ENCODE measurements at regions not wholly inside any gene's neighbourhood (a gene's known extent, or its start where the extent isn't known, plus 50 kb on each side); places are given as distances from the start of the nearest gene placed in this dataset.

- Histone ChIP-seq H3K27me3 (ENCODE audit: control insufficient read depth in 2 of 2, insufficient read depth in 2 of 2, low read length in 2 of 2) (no peaks in the 10 kb centered on the region), H3K27ac (ENCODE audit: low read depth in 1 of 2, low read length in 2 of 2) (no peak overlapping the region), H3K9ac (ENCODE audit: insufficient read depth, low read length, poor library complexity, severe bottlenecking) (no peak overlapping the region), H3K36me3 (replicated peaks in 1 of 2; ENCODE audit: control insufficient read depth in 1 of 2, insufficient read depth in 2 of 2, low read length in 2 of 2) (no peaks in the 10 kb centered on the region), H3K4me1 (ENCODE audit: control insufficient read depth in 1 of 2, insufficient read depth in 2 of 2, low read length in 2 of 2) (no peaks in the 10 kb centered on the region), H3K9me3 (replicated peaks in 1 of 2; ENCODE audit: control insufficient read depth in 1 of 2, insufficient read depth in 1 of 2, low read length in 2 of 2) (no peaks in the 10 kb centered on the region), H2AFZ (ENCODE audit: insufficient read depth, low read depth, low read length, poor library complexity, severe bottlenecking) (no peak overlapping the region), H4K20me1 (ENCODE audit: insufficient read depth, low read length) (no peaks in the 10 kb centered on the region), H3K79me2 (ENCODE audit: insufficient read depth, low read length) (no peaks in the 10 kb centered on the region), H3K4me3 (replicated peaks in 1 of 3; ENCODE audit: low read depth in 2 of 3, low read length in 3 of 3) (no peak overlapping the region), H3K4me2 (replicated peaks; ENCODE audit: extremely low read depth, low read length, poor library complexity, severe bottlenecking) (no peak overlapping the region)
- Mint-ChIP-seq H3K27ac (no peak overlapping the region), H3K36me3 (no peaks in the 10 kb centered on the region), H3K27me3 (ENCODE audit: low read depth in 3 of 3) (no peaks in the 10 kb centered on the region), H3K4me3 (no peak overlapping the region), H3K9me3 (peaks cover 0 to 3% (median 0%) of the 10 kb centered on the region in 7 donors), H3K4me1 (no peaks in the 10 kb centered on the region)
- DNase-seq: no peak
- intact Hi-C loops (cut with micrococcal nuclease): no loop called here
- no CpG with 5 or more reads among the region's 1 CpG for WGBS (ENCODE audit: insufficient coverage)
- TF ChIP-seq CTCF (IDR thresholded peaks at IDR 0.05): no peak
Observed at GRCh38 chr7:86504229-86504628, 139.5 kb upstream of the GRM3 start.

- H2AFZ ChIP-seq (ENCODE audit: insufficient read depth, low read depth, low read length, poor library complexity, severe bottlenecking): no peak overlapping the region
- H3K27ac ChIP-seq (ENCODE audit: low read depth in 1 of 2, low read length in 2 of 2): no peak overlapping the region
- no peak overlapping the region for H3K9ac ChIP-seq (ENCODE audit: insufficient read depth, low read length, poor library complexity, severe bottlenecking)
- no peak for TF ChIP-seq CTCF (IDR thresholded peaks at IDR 0.05)
- DNase-seq: no peak
- intact Hi-C loops (cut with micrococcal nuclease): no loop called here
- Mint-ChIP-seq H3K27ac (no peak overlapping the region), H3K27me3 (ENCODE audit: low read depth in 3 of 3) (peaks cover 0 to 1% (median 0%) of the 10 kb centered on the region in 3 donors), H3K4me1 (no peaks in the 10 kb centered on the region), H3K4me3 (no peak overlapping the region), H3K9me3 (peaks cover 0 to 3% (median 0%) of the 10 kb centered on the region in 7 donors), H3K36me3 (no peaks in the 10 kb centered on the region)
- no peaks in the 10 kb centered on the region for H3K9me3 ChIP-seq (replicated peaks in 1 of 2; ENCODE audit: control insufficient read depth in 1 of 2, insufficient read depth in 1 of 2, low read length in 2 of 2)
- H3K4me3 ChIP-seq (replicated peaks in 1 of 3; ENCODE audit: low read depth in 2 of 3, low read length in 3 of 3): no peak overlapping the region
- WGBS (ENCODE audit: insufficient coverage): no CpG with 5 or more reads among the region's 1 CpG
- H3K36me3 ChIP-seq (replicated peaks in 1 of 2; ENCODE audit: control insufficient read depth in 1 of 2, insufficient read depth in 2 of 2, low read length in 2 of 2): no peaks in the 10 kb centered on the region
- H3K4me2 ChIP-seq (replicated peaks; ENCODE audit: extremely low read depth, low read length, poor library complexity, severe bottlenecking): no peak overlapping the region
- H3K27me3 ChIP-seq (ENCODE audit: control insufficient read depth in 2 of 2, insufficient read depth in 2 of 2, low read length in 2 of 2): no peaks in the 10 kb centered on the region
- no peaks in the 10 kb centered on the region for H4K20me1 ChIP-seq (ENCODE audit: insufficient read depth, low read length)
- no peaks in the 10 kb centered on the region for H3K79me2 ChIP-seq (ENCODE audit: insufficient read depth, low read length)
- H3K4me1 ChIP-seq (ENCODE audit: control insufficient read depth in 1 of 2, insufficient read depth in 2 of 2, low read length in 2 of 2): no peaks in the 10 kb centered on the region
Observed at GRCh38 chr7:86499986-86500385, 143.7 kb upstream of the GRM3 start.
